SK-N-DZ (cell line): ENCODE measurements at regions not wholly inside any gene's neighbourhood (a gene's known extent, or its start where the extent isn't known, plus 50 kb on each side); places are given as distances from the start of the nearest gene placed in this dataset.

Experiments
- DNase-seq: peaks from one replicate; pipeline ENCODE4 v3.0.0-alpha.2; 2015; ENCODE audit warnings: low spot score

DNA sequence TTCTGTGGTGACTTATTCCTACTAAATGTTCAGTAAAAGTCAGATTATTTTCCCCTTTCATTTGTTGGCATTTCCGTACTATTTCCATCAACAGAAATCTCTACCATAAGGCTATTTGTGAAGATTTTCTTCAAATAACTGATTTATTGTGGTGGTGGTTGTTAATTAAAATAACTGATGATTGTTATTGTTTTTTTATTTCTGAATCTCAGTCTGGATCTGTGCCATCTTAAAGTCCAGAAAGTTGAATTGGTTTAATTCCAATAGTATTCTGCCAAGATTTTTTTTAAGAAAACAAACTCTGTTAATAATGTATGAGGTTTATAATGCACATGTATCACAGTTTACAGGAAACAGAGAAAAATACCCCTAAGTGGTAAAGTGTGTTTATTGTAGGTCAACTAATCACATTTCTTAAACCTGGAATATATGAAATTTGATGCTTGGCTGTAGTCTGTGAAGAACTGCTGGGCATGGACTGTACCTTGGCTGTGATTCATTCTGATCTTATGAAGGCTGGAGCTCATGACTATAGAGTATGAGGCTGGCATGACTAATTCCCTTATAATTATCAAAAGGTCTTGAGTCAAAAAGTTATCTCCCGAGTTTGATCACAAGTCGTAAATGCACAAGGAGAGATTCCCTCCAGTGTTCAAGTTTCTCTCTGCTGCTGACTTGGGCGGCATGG is 134.2 kb upstream of the RND3 start:
- no peak for DNase-seq

GRCh38 chr2:150620855-150621254 is 133.4 kb upstream of the RND3 start:
- no peak for DNase-seq

- DNase-seq, result no peak
These were observed 132.9 kb upstream of the RND3 start for GRCh38 chr2:150620416-150620815.

DNA sequence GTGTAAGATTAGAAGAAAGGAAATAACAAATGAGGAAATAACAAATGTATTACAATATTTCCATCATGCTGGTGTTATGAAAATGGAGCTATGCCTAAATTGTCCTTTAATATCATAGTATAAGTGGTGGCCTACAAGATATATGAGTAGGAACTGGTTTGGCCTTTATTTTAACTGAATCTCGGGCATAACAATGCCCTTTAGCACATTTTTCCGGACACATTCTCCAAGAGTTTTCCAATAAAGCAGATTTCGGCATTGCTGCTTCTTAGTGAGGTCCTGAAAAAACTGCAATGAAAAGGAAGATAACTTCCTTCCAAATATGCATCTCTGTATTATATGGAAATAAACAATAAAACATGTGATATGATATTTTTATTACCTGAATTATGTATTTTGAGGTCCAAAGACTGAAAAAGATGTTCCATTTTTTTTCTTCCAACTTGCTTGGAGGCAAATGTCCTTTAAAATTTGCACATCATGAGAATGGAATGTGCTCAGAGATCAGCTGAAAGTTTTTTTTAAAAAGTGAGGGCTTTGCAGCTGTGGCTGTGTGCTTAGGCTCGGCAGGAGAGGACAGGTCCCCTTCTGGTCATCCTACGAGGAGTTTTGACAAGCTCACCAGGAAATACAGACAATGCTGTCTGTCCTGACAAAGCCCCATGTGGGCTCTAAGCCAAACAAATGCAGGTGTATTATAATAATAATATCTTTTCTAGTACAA is 132.3 kb upstream of the RND3 start:
- no peak for DNase-seq

GRCh38 chr2:150618245-150618895 is 130.9 kb upstream of the RND3 start:
- DNase-seq, result no peak

DNA sequence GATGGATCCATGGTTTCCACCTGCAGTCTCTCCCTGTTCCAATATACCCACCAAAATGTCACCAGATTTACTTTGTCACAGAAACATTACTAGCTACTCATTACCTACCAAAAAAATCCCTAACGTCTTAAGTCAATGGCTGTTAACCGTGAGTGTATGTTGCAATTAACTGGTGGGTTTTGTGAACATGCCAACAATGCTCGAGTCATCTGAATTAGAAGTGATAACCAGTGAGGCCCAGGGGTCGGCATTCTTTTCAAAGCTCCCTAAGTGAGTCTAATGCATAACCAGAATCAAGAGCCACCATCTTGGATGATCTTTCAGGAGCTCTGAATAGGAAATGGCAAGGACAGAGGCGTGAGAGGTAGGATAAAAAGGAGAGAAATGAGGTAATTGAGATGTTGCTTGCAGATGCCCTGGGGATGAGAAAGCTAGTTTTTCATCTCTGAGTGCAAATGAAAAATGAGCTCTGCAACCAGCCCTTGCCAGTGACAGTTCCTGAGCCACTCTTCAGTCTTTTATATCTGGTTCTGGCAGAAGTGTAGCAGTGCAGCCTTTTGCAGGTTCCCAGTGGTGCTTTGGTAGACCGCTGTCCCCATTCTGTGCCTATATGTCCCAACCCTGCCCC is 130.0 kb upstream of the RND3 start:
- DNase-seq, result no peak

- no peak for DNase-seq
These were observed 125.7 kb upstream of the RND3 start for GRCh38 chr2:150612957-150613710.

- peak; percentile 50 for DNase-seq
These were observed 123.3 kb upstream of the RND3 start for GRCh38 chr2:150610670-150611279.

- no peak for DNase-seq
These were observed 122.5 kb upstream of the RND3 start for GRCh38 chr2:150609831-150610582.

DNA sequence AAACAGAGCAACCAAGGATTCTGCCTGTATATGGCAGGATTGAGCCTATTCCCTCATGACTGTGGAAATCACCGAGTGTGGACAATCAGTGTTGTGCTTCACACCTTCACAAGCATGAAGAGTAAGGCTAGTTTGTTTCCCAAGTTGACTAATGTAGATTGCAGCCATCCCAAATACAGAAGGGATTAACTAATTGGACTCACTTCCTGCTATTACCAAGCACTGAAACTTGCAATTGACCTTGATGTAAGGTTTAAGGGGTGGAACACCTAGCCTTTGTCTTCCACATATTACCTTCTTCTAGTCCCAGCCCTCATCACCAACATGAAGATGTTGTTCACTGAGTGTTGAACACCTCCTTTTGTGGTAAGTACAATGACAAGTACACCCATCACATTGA is 120.9 kb upstream of the RND3 start:
- DNase-seq, result no peak

- DNase-seq, result no peak
These were observed 119.9 kb upstream of the RND3 start for GRCh38 chr2:150607390-150607811.

- peak; percentile 23 for DNase-seq
These were observed 119.1 kb upstream of the RND3 start for GRCh38 chr2:150606380-150607060.

GRCh38 chr2:150605664-150606063 is 118.2 kb upstream of the RND3 start:
- DNase-seq, result no peak

DNA sequence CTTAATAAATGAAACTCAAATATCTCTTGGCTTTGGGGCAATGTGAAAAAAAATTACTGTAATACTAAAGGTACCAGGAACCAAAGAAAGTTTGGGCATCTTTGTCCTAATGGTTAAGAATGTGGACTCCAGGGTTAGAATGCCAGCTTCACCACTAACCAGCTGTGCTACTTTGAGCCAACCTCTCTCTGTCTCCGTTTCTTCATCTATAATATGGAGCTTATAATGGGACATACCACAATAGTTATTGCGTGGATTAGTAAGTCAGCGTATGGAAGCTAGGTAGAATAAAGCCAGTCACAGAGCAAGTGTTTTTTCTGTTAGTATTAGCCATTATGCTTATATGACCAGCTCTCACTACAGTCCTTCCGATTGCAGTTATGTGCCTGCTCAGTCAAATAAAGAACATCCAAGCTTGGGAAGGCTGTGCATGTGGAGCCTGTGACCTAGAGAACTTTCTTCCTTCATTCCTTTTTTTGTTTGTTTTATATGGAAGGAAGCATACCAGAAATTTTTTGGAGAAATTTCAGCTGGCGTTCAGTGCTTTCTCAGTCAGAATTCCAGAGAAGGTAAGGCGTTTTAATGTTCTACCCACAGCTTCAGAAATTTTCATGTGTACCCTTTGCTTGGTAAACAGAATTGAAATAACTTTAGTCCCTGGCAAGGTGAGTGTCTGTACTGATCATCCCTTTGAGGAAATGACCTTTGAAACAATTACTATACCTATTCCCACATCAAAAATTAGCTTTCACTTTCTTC is 114.0 kb upstream of the RND3 start:
- no peak for DNase-seq

- no peak for DNase-seq
These were observed 112.4 kb upstream of the RND3 start for GRCh38 chr2:150599889-150600288.

- DNase-seq, result peak; percentile 7
These were observed 110.9 kb upstream of the RND3 start for GRCh38 chr2:150598383-150598782.

GRCh38 chr2:150595803-150596470 is 108.5 kb upstream of the RND3 start:
- DNase-seq, result no peak

DNA sequence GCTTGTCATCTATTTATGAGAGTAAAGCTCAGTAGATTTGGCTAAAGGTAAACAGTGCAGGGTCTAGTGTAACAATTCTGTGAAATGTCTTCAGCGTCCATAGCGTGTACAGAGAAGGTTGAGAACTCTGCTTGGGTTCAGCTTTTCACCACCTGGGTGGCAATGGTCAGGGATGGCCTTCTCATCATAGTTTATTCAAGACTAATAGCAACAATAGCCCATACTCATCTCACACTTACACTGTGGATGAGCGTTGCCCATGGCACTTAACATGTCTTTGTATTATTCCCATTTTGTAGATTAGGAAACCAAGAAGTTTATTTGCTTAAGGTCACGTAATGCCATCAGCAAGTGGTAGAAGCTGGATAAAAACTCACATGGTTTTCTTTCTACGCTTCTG is 106.8 kb upstream of the RND3 start:
- DNase-seq, result no peak
